ENCODE measurements at regions not wholly inside any gene's neighbourhood (a gene's known extent, or its start where the extent isn't known, plus 50 kb on each side); places are given as distances from the start of the nearest gene placed in this dataset.
"Not testable (repeated sequence)": the region's sequence is repeated elsewhere in the genome, so short reads cannot be mapped to it uniquely, and the experiment has no call there.

DNA sequence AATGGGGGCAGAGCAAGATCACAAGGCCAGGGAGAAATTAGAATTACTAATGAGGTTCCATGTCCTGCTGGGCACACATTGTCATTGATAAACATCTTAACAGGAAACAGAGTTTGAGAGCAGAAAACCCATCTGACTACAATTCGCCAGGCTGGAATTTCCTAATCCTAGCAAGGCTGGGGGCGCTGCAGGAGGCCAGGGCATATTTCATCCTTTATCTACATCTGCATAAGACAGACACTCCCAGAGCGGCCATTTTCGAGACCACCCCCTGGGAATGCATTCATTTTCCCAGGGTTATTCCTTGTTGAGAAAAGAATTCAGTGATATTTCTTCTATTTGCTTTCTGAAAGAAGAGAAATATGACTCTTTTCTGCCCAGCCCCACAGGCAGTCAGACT is 152.7 kb downstream of the SUCLG1 start:
- no peaks in the 10 kb centered on the region for H3K36me3 ChIP-seq (ENCODE audit: control insufficient read depth in 1 of 2, insufficient read depth in 2 of 2, low read length in 2 of 2)
- no peak overlapping the region for H3K27ac ChIP-seq (ENCODE audit: low read length)
- H3K4me1 ChIP-seq (ENCODE audit: control insufficient read depth in 1 of 2, insufficient read depth in 2 of 2, low read length in 2 of 2) = no peaks in the 10 kb centered on the region
- no peak overlapping the region for H3K4me3 ChIP-seq (ENCODE audit: low read depth in 1 of 2, low read length in 2 of 2)
- no peaks in the 10 kb centered on the region for H3K27me3 ChIP-seq (ENCODE audit: low read depth, low read length)
- no peaks in the 10 kb centered on the region for H3K9me3 ChIP-seq (ENCODE audit: control insufficient read depth in 1 of 2, low read length in 2 of 2)

GRCh38 chr2:84302513-84303412 is 156.3 kb downstream of the SUCLG1 start:
- Histone ChIP-seq H3K4me1 (ENCODE audit: control insufficient read depth in 1 of 2, insufficient read depth in 2 of 2, low read length in 2 of 2) (no peaks in the 10 kb centered on the region), H3K27me3 (ENCODE audit: low read depth, low read length) (no peaks in the 10 kb centered on the region), H3K4me3 (ENCODE audit: low read depth in 1 of 2, low read length in 2 of 2) (no peak overlapping the region), H3K9me3 (ENCODE audit: control insufficient read depth in 1 of 2, low read length in 2 of 2) (no peaks in the 10 kb centered on the region), H3K36me3 (ENCODE audit: control insufficient read depth in 1 of 2, insufficient read depth in 2 of 2, low read length in 2 of 2) (no peaks in the 10 kb centered on the region), H3K27ac (ENCODE audit: low read length) (no peak overlapping the region)

DNA sequence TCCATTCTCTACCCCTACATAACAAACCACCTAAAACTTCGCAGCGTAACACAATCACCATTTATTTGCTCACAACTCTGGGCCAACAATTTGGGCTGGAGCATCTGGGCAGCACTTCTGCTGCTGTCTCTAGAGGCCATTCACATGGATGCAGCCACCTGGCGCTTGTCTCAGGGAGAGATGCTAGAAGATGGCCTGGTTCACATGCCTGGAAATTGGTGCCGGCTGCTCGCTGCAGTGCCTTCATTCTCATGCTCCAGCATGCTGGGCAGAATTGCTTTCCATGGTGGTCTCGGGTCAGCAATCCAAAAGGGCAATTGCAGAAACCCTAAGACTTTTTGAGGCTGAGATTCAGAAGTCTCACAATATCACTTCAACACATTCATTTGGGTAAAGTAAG is 157.4 kb downstream of the SUCLG1 start:
- H3K4me1 ChIP-seq (ENCODE audit: control insufficient read depth in 1 of 2, insufficient read depth in 2 of 2, low read length in 2 of 2) = no peaks in the 10 kb centered on the region
- no peaks in the 10 kb centered on the region for H3K36me3 ChIP-seq (ENCODE audit: control insufficient read depth in 1 of 2, insufficient read depth in 2 of 2, low read length in 2 of 2)
- no peak overlapping the region for H3K27ac ChIP-seq (ENCODE audit: low read length)

GRCh38 chr2:84300696-84301029 is 158.4 kb downstream of the SUCLG1 start:
- no peak overlapping the region for H3K4me3 ChIP-seq (ENCODE audit: low read depth in 1 of 2, low read length in 2 of 2)
- H3K9me3 ChIP-seq (ENCODE audit: control insufficient read depth in 1 of 2, low read length in 2 of 2) = no peaks in the 10 kb centered on the region
- H3K27me3 ChIP-seq (ENCODE audit: low read depth, low read length) = no peaks in the 10 kb centered on the region
- no peaks in the 10 kb centered on the region for H3K4me1 ChIP-seq (ENCODE audit: control insufficient read depth in 1 of 2, insufficient read depth in 2 of 2, low read length in 2 of 2)
- no peak overlapping the region for H3K27ac ChIP-seq (ENCODE audit: low read length)
- H3K36me3 ChIP-seq (ENCODE audit: control insufficient read depth in 1 of 2, insufficient read depth in 2 of 2, low read length in 2 of 2) = no peaks in the 10 kb centered on the region

More for the DNA sequence above, 157.4 kb downstream of the SUCLG1 start:
- H3K9me3 ChIP-seq (ENCODE audit: control insufficient read depth in 1 of 2, low read length in 2 of 2) = no peaks in the 10 kb centered on the region
- H3K4me3 ChIP-seq (ENCODE audit: low read depth in 1 of 2, low read length in 2 of 2) = no peak overlapping the region
- H3K27me3 ChIP-seq (ENCODE audit: low read depth, low read length) = no peaks in the 10 kb centered on the region

- H3K9me3 ChIP-seq (ENCODE audit: control insufficient read depth in 1 of 2, low read length in 2 of 2); H3K4me3 ChIP-seq (ENCODE audit: low read depth in 1 of 2, low read length in 2 of 2); H3K36me3 ChIP-seq (ENCODE audit: control insufficient read depth in 1 of 2, insufficient read depth in 2 of 2, low read length in 2 of 2): not testable (repeated sequence)
Observed at GRCh38 chr2:84300001-84300695, 158.9 kb downstream of the SUCLG1 start.

DNA sequence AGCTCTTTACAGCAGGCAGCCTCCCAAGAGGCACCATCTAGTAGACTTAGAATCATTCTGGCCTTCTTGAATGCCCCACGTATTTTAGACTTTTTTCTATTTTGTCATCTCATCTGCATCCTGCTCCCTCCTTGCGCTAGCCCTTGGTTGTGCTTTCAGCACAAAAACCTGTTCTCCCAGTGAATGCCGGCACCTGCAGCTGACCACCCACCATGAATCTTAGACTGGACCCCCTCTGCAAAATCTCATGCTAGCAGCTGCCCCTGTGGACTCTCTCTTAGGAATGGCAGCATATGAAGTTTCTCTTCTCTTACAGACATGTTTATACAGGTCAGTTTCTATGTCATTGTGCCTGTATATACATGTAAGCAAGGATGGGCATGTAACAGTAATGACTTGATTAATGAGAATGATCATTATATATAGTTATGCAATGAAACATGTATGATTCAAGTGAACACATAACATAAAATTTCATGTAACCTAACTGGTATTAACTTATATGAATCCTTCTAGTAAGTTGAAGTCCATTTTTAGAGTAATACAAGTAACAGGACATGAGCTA is 159.8 kb downstream of the SUCLG1 start:
- Histone ChIP-seq H3K4me1 (ENCODE audit: control insufficient read depth in 1 of 2, insufficient read depth in 2 of 2, low read length in 2 of 2) (no peaks in the 10 kb centered on the region), H3K36me3 (ENCODE audit: control insufficient read depth in 1 of 2, insufficient read depth in 2 of 2, low read length in 2 of 2) (no peaks in the 10 kb centered on the region), H3K27me3 (ENCODE audit: low read depth, low read length) (no peaks in the 10 kb centered on the region), H3K27ac (ENCODE audit: low read length) (no peak overlapping the region), H3K4me3 (ENCODE audit: low read depth in 1 of 2, low read length in 2 of 2) (no peak overlapping the region), H3K9me3 (ENCODE audit: control insufficient read depth in 1 of 2, low read length in 2 of 2) (no peaks in the 10 kb centered on the region)

More at GRCh38 chr2:84300001-84300695, 158.9 kb downstream of the SUCLG1 start:
- not testable (repeated sequence) for H3K4me1 ChIP-seq (ENCODE audit: control insufficient read depth in 1 of 2, insufficient read depth in 2 of 2, low read length in 2 of 2); H3K27me3 ChIP-seq (ENCODE audit: low read depth, low read length); H3K27ac ChIP-seq (ENCODE audit: low read length)

DNA sequence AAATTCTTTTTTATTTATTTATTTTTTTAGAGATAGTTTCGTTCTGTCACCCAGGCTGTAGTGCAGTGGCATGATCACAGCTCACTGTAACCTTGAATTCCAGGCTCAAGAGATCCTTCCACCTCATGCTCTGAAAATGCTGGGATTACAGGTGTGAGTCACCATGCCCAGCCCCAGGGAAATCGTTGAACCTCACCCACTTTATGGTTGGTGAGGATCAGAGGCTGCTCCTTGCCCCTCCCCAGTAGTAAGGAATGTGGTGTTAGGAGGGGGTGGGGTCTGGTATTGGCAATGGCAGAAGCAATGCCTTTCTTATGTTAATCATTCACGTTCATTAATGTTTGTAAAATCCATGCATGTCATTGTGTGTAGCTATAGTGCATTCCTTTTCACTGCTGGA is 161.9 kb downstream of the SUCLG1 start:
- Histone ChIP-seq H3K9me3 (ENCODE audit: control insufficient read depth in 1 of 2, low read length in 2 of 2) (no peaks in the 10 kb centered on the region), H3K27ac (ENCODE audit: low read length) (no peak overlapping the region), H3K36me3 (ENCODE audit: control insufficient read depth in 1 of 2, insufficient read depth in 2 of 2, low read length in 2 of 2) (no peaks in the 10 kb centered on the region), H3K4me3 (ENCODE audit: low read depth in 1 of 2, low read length in 2 of 2) (no peak overlapping the region), H3K27me3 (ENCODE audit: low read depth, low read length) (no peaks in the 10 kb centered on the region), H3K4me1 (ENCODE audit: control insufficient read depth in 1 of 2, insufficient read depth in 2 of 2, low read length in 2 of 2) (no peaks in the 10 kb centered on the region)

DNA sequence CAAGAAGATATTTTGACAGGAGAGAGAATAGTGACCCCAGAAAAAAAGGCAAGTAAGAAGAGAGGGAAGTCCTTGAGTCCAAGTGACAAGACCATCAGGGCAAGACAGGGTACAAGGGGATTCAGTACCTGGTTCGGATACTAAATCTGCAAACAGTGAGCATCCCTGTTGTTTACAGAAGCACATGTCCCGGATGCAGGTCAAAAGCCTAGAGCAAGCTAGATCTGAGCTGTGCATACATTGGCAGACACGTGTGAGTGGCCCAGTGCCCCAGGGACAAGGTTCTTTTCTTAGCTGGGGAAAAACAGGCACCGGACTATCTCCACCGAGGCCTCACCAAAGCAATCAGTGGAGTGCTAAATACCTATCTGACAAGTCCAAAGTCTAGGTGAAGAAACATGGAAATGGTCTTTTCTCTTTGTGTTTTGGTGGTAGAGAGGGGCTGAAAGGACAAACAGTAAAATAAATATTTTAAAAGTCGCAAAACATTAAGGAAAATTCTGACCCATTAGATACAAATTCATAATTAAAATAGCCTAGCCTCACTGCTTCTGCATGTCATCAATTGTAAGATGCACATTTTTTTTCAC is 165.2 kb downstream of the SUCLG1 start:
- no peak overlapping the region for H3K27ac ChIP-seq (ENCODE audit: low read length)
- no peaks in the 10 kb centered on the region for H3K4me1 ChIP-seq (ENCODE audit: control insufficient read depth in 1 of 2, insufficient read depth in 2 of 2, low read length in 2 of 2)
- H3K27me3 ChIP-seq (ENCODE audit: low read depth, low read length) = no peaks in the 10 kb centered on the region
- H3K36me3 ChIP-seq (ENCODE audit: control insufficient read depth in 1 of 2, insufficient read depth in 2 of 2, low read length in 2 of 2) = no peaks in the 10 kb centered on the region
- H3K4me3 ChIP-seq (ENCODE audit: low read depth in 1 of 2, low read length in 2 of 2) = no peak overlapping the region
- H3K9me3 ChIP-seq (ENCODE audit: control insufficient read depth in 1 of 2, low read length in 2 of 2) = no peaks in the 10 kb centered on the region

- Histone ChIP-seq H3K4me1 (ENCODE audit: control insufficient read depth in 1 of 2, insufficient read depth in 2 of 2, low read length in 2 of 2) (no peaks in the 10 kb centered on the region), H3K4me3 (ENCODE audit: low read depth in 1 of 2, low read length in 2 of 2) (no peak overlapping the region), H3K27me3 (ENCODE audit: low read depth, low read length) (no peaks in the 10 kb centered on the region), H3K27ac (ENCODE audit: low read length) (no peak overlapping the region), H3K36me3 (ENCODE audit: control insufficient read depth in 1 of 2, insufficient read depth in 2 of 2, low read length in 2 of 2) (no peaks in the 10 kb centered on the region), H3K9me3 (ENCODE audit: control insufficient read depth in 1 of 2, low read length in 2 of 2) (no peaks in the 10 kb centered on the region)
Observed at GRCh38 chr2:84292545-84292944, 166.5 kb downstream of the SUCLG1 start.

GRCh38 chr2:84290537-84290936 is 168.5 kb downstream of the SUCLG1 start:
- H3K36me3 ChIP-seq (ENCODE audit: control insufficient read depth in 1 of 2, insufficient read depth in 2 of 2, low read length in 2 of 2) = no peaks in the 10 kb centered on the region
- H3K27ac ChIP-seq (ENCODE audit: low read length) = no peak overlapping the region
- H3K9me3 ChIP-seq (ENCODE audit: control insufficient read depth in 1 of 2, low read length in 2 of 2) = no peaks in the 10 kb centered on the region
- no peaks in the 10 kb centered on the region for H3K27me3 ChIP-seq (ENCODE audit: low read depth, low read length)
- H3K4me3 ChIP-seq (ENCODE audit: low read depth in 1 of 2, low read length in 2 of 2) = no peak overlapping the region
- H3K4me1 ChIP-seq (ENCODE audit: control insufficient read depth in 1 of 2, insufficient read depth in 2 of 2, low read length in 2 of 2) = no peaks in the 10 kb centered on the region

- Histone ChIP-seq H3K4me1 (ENCODE audit: control insufficient read depth in 1 of 2, insufficient read depth in 2 of 2, low read length in 2 of 2) (no peaks in the 10 kb centered on the region), H3K27me3 (ENCODE audit: low read depth, low read length) (no peaks in the 10 kb centered on the region), H3K4me3 (ENCODE audit: low read depth in 1 of 2, low read length in 2 of 2) (no peak overlapping the region), H3K36me3 (ENCODE audit: control insufficient read depth in 1 of 2, insufficient read depth in 2 of 2, low read length in 2 of 2) (no peaks in the 10 kb centered on the region), H3K27ac (ENCODE audit: low read length) (no peak overlapping the region), H3K9me3 (ENCODE audit: control insufficient read depth in 1 of 2, low read length in 2 of 2) (no peaks in the 10 kb centered on the region)
Observed at GRCh38 chr2:84288293-84288692, 170.8 kb downstream of the SUCLG1 start.

Data from muscle layer of duodenum (tissue), 2 donors.